GM19238 (cell line): ENCODE measurements at regions not wholly inside any gene's neighbourhood (a gene's known extent, or its start where the extent isn't known, plus 50 kb on each side); places are given as distances from the start of the nearest gene placed in this dataset.

Experiments used
- DNase-seq: peaks from one replicate; pipeline ENCODE4 v3.0.0; 2011; ENCODE audit warnings: low spot score; ENCODE audit not compliant: insufficient read length

GRCh38 chr4:178264001-178264400, 821.8 kb upstream of the AGA start:
- DNase-seq: no peak

- no peak for DNase-seq
Observed at GRCh38 chr4:178271386-178271785, 829.1 kb upstream of the AGA start.

DNA sequence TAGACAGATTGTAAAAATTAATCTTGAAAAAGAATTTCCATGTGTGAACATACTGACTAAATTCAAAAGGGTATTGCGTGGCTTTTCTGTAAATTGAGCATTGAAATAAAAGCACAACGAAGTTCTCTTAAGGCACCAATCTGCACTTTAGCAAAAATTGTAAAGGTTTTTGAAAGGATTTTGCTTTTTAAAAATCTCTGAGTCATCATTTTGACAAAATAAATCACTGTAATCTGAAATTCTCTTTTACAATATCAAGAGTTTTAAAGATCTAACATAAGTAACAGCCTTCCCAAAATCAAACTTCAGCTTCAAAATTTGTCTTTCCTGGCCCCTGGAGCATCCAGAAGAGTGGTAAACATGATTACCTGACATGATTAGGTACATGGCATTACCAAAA, 830.9 kb upstream of the AGA start:
- DNase-seq: no peak

DNA sequence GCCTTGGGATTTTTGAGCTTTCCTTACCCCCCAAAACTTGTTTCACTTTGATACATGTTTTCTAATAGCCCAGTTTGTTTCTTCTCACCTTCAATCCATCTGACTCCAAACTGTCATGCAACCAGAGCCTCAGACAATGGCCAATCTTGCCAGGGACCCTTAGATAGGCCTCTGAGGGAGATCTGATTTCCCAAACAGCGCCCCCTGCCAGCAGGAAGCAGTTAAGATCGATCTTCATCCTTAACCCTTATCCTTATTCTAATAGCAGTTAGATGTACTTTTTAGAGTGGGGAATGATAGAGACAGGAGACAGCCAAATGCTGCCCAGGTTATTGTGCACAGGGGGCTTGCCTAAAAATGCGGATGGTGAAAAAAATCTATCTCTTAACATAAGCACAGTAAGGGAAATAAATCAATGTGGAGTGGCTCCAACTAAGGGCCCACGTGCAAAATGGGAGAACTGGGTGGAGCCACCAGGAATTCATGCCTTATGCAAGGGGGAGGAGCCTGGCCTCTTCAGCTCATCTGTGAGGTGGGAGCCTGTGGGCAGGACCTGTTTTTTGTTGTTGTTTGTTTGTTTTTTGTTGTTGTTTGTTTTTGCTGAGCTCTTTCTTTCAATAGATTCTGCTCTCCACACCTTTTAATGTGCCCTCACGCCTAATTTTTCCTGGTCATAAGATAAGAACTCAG, 833.6 kb upstream of the AGA start:
- no peak for DNase-seq

- no peak for DNase-seq
Observed at GRCh38 chr4:178280362-178280761, 838.1 kb upstream of the AGA start.

DNA sequence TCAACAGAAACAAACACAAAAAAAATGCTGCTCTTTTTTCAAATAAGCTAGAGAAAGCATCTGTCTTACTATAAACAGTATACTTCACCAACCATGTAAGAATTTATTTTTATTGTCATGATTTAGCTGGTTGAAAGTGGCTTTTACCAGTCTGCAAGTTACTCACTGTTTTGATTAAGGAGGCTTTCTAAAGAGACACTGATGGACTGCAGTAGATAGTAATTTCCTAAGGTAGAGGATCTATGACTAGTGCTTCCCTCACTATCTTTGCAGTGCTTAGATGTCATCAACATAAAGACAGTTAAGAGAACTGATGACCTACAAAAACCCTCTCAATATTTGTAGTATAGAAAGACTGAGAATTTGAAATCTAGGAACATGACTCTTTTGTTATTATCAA, 846.2 kb upstream of the AGA start:
- DNase-seq: no peak

DNA sequence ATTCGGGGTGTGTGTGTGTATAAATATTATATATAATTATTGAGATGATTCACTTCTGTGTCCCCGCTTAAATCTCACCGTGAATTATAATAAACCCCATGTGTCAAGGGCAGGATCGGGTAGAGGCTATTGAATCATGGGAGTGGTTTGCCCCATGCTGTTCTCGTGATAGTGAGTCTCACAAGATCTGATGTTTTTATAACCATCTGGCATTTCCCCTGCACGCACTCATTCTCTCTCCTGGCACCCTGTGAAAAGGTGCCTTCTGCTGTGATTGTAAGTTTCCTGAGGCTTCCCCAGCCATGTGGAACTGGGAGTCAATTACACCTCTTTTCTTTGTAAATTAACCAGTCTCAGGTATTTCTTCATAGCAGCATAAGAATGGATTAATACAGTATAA, 851.4 kb upstream of the AGA start:
- DNase-seq: no peak

GRCh38 chr4:178296669-178297068, 854.4 kb upstream of the AGA start:
- DNase-seq: no peak

DNA sequence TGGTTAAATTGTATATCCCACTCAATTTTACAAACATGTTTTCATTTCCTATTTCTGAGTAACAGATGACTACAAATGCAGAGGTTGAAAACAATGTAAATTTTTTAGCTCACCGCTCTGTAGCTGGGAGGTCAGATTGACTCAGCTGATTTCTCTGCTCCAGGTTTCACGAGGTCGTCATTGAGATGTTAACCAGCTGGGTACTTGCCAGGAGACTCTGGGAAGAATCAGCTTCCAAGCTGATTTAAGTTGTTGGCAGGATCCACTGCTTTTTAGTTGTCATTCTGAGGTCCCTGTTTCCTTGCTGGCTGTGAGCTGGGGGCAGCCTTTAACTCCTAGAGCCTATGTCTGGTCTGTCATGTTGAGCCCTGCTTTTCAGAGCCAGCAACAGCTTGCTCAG, 864.3 kb upstream of the AGA start:
- DNase-seq: no peak

DNA sequence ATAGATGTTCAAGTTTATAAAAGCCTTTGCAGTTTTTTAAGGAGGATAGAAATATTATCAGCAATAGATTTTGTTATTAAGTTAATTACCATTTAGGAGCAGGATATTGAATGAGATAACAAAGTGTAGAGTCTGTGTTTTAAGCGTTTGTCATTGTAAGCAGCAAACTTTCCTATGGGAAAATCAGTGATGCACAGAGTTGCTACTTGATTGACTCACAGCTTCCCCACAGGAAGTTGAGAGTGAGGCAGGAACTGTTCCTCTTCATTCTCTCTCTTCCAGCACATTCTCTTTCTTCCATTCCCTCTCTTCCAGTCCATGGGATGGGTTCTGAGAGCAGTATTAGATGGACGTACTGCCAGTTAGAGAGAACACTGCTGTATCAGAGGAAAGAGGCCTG, 867.7 kb upstream of the AGA start:
- DNase-seq: no peak

- DNase-seq: no peak
Observed at GRCh38 chr4:178311997-178312396, 869.8 kb upstream of the AGA start.

GRCh38 chr4:178314287-178314686, 872.0 kb upstream of the AGA start:
- DNase-seq: no peak

DNA sequence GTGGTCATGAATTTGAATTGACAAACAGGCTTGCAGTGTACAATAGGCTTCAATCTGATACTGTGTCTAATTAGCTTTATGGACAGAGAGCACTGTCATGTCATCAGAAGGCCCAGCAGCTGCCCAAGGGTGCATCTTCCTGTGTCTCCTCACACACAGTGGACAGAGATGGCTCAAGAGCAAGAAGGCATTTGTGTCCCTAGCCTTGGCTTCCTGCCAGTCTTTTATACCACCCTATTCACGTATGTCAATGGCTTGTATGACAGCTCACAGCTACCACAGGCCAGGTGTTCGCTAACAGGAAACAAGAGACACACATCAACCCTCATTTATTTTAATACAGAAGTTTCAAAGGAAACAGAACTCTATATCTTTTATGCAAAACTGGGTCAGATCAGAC, 874.0 kb upstream of the AGA start:
- DNase-seq: no peak

DNA sequence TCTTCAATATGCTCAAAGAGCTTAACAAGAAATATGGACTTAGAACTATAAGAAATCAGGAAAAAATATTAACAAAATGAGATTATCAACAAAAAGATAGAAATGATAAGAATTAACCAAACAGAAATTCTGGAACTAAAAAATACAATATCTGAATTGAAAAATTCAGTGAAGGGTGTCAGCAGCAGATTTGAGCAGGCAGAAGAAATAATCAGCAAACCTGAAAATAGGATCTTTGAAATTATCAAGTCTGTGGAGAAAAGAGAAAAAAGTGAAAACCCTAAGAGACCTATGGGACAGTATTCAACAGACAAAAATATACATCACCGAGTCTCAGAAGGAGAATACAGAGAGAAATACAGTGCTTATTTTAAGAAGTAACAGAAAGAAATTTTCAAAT, 877.8 kb upstream of the AGA start:
- DNase-seq: no peak

DNA sequence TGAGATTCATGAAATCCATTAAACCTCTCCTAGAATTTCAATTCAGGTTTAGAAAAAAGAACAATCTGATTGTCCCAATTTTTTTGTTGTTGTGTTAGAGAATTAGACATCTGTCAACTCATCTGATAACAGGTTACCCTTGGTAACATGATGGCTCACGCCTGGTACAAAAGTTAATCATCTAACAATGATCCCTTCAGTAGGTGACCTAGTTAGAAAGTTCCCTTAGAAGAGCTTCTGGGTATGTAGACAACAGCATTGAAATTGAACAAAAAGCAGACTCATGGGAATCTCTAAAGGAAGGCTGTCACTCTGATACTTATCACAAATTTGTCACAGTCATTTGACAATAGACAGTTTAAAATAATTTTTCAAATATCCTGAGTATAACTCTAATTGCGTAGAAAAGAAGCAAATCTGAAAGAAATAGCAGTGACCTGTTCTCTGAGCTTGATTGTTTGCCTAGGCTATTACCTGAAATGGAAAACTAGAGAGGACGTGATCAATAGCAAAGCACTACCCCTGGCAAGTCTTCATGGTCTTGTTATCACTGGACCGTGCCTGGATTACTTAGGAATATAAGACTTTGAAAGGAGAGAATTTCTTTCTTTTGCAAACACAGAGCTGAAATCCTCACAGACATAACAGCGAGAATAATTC, 880.4 kb upstream of the AGA start:
- DNase-seq: no peak

GRCh38 chr4:178329226-178329872, 887.1 kb upstream of the AGA start:
- DNase-seq: no peak

GRCh38 chr4:178333355-178333754, 891.1 kb upstream of the AGA start:
- DNase-seq: no peak

GRCh38 chr4:178339769-178340168, 897.5 kb upstream of the AGA start:
- DNase-seq: no peak

- DNase-seq: no peak
Observed at GRCh38 chr4:178340468-178340867, 898.2 kb upstream of the AGA start.

GRCh38 chr4:178344096-178344495, 901.9 kb upstream of the AGA start:
- no peak for DNase-seq

DNA sequence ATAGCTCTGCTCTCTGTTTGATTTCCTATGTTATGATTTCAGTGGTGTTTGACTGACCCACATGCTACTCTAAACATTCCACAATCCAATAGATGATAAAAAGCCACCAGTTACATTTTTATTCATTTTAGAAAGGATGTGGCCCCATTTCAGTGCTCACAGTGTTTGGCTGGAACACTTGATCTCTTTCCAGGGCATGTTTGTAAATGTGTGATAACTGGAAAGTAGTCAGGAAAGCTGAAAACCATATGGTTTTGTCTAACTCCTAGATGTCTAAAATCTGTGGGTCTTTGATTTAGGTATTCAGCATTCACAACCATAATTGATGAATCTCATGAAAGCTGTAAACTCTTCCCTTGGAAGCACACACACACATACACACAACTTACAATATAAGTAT, 904.9 kb upstream of the AGA start:
- no peak for DNase-seq

DNA sequence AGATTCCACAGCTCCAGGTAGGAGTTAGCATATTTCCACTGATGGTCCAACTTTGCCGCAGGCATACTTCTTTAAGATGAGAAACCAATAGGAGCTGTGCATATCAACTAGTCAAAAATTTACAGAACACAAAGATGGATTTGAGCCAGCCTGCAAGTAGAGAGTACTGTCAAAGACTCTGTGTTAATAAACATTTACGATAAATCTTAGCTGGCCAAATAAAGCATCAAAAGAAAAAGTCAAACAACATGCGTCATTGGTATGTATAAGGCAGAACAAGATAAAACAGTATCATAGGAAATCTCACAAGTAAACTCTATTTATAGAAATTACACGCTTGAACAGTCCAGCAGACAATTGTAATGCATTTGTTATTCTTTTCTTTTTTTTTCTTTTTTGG, 907.4 kb upstream of the AGA start:
- DNase-seq: no peak

DNA sequence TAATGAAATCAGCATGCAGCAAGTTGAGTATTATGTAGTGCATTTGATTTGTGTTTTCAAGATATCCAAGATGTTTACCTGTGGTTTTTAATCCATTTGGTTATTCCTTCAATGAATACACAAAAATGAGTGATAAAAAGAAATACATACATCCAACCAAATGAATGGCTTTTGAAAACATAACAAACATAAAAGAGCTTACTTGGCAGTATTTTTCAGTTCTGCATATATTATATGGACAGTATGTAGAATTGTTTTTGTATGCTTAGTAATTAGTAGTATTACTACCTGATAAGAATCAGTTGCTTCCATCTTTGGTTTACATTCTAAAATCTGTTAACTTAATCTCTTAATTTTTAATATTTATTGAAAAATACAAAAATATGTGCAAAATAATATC, 908.9 kb upstream of the AGA start:
- DNase-seq: no peak
